ENCODE measurements at regions not wholly inside any gene's neighbourhood (a gene's known extent, or its start where the extent isn't known, plus 50 kb on each side); places are given as distances from the start of the nearest gene placed in this dataset.
"Not testable (repeated sequence)": the region's sequence is repeated elsewhere in the genome, so short reads cannot be mapped to it uniquely, and the experiment has no call there.

DNA sequence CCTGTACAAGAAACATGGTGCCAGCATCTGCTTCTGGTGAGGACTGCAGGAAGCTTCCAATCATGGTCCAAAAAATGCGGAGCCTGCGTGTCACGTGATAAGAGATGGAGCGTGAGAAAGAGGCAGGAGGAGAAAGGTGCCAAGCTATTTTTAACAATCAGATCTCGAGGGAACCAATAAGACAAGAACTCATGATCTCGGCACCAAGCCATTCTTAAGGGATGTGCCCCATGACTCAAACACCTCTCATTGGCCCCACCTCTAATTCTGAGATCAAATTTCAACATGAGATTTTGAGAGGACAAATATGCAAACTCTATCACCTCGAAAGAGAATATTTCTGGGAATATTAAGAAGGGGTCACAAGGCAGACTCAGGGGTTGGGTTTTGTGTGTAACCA, 107.2 kb downstream of the PYDC2 start:
- in situ Hi-C loops (cut with MboI; ENCODE audit: low pct_unique_long_range_greater_than_20kb, low sequenced_read_pairs, unreplicated experiment), result no loop called here

DNA sequence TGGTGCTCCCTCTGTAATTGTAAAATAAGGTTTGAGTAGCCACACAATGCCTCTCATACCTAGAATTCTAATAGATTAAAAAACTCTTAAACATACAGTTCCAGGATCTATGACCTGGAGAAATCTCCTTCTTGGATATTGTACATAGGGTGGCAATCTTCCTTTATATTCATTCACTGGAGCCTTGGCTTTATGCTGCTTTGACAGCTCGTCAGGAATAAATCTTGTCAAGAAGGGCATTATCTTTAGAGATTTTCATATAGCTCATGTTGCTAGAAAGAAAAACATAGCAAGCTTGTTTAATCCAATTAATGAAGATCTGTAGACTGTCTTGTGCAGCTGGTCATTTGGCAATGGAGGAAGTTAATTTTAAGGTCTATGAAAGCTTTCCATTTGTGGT, 131.1 kb downstream of the PYDC2 start:
- TF ChIP-seq, protein P1, sequence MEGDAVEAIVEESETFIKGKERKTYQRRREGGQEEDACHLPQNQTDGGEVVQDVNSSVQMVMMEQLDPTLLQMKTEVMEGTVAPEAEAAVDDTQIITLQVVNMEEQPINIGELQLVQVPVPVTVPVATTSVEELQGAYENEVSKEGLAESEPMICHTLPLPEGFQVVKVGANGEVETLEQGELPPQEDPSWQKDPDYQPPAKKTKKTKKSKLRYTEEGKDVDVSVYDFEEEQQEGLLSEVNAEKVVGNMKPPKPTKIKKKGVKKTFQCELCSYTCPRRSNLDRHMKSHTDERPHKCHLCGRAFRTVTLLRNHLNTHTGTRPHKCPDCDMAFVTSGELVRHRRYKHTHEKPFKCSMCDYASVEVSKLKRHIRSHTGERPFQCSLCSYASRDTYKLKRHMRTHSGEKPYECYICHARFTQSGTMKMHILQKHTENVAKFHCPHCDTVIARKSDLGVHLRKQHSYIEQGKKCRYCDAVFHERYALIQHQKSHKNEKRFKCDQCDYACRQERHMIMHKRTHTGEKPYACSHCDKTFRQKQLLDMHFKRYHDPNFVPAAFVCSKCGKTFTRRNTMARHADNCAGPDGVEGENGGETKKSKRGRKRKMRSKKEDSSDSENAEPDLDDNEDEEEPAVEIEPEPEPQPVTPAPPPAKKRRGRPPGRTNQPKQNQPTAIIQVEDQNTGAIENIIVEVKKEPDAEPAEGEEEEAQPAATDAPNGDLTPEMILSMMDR (IDR thresholded peaks at IDR 0.05; ENCODE audit: extremely low read depth, insufficient read depth, missing control alignments), result no peak
- DNase-seq (ENCODE audit: low spot score), result no peak
- in situ Hi-C loops (cut with MboI; ENCODE audit: low pct_unique_long_range_greater_than_20kb, low sequenced_read_pairs, unreplicated experiment), result no loop called here

More for the DNA sequence above, 107.2 kb downstream of the PYDC2 start:
- no peak for DNase-seq (ENCODE audit: low spot score)
- TF ChIP-seq, protein P1 (IDR thresholded peaks at IDR 0.05; ENCODE audit: extremely low read depth, insufficient read depth, missing control alignments), result no peak

DNA sequence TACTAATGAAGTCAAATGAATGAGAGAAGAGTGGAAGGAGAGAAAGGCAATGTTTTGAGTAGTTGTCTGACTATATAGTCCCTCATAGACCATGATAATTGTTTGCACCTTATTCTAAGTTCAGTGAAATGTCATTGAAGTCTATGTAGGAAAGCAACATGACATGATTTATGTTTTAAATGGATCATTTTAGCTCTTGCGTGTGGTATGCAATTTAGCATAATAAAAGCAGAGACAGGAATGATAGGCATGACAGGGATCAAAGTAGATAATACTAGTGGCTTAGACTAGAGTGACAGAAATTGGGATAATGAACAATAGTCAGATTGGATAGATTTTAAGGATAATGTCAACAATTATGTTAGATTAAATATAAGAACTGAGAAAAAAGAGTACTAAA, 132.5 kb downstream of the PYDC2 start:
- DNase-seq (ENCODE audit: low spot score), result no peak
- in situ Hi-C loops (cut with MboI; ENCODE audit: low pct_unique_long_range_greater_than_20kb, low sequenced_read_pairs, unreplicated experiment), result no loop called here
- TF ChIP-seq, protein P1 (IDR thresholded peaks at IDR 0.05; ENCODE audit: extremely low read depth, insufficient read depth, missing control alignments), result no peak

DNA sequence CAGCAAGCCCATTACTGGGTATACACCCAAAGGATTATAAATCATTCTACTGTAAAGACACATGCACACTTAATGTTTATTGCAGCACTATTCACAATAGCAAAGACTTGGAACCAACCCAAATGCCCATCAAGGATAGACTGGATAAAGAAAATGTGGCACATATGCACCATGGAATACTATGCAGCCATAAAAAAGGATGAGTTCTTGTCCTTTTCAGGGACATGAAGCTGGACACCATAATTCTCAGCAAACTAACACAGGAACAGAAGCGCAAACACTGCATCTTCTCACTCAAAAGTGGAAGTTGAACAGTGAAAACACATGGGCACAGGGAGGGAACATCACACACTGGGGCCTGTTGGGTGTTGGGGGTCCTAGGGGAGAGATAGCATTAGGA, 154.5 kb downstream of the PYDC2 start:
- in situ Hi-C loops (cut with MboI; ENCODE audit: low pct_unique_long_range_greater_than_20kb, low sequenced_read_pairs, unreplicated experiment); DNase-seq (ENCODE audit: low spot score): not testable (repeated sequence)

DNA sequence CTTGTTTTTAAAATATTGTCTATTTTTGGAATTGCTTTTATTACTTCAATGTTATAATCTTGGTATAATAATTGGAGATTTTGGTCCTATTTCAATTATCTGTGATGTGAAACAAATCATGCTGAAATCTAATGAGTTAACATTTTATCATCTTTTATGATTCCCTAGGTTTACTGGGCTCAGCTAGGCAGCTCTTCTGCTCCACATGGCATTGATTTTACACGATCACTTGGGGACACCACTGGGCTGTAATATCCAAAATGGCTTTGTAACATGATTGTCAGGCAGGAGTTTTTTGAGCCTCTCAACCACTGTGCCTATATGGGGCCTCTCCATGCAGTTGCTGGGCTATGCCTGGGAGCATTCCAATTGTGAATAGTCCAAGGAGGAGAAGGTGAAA, 163.3 kb downstream of the PYDC2 start:
- DNase-seq (ENCODE audit: low spot score), result no peak
- in situ Hi-C loops (cut with MboI; ENCODE audit: low pct_unique_long_range_greater_than_20kb, low sequenced_read_pairs, unreplicated experiment), result no loop called here
- TF ChIP-seq, protein P1 (IDR thresholded peaks at IDR 0.05; ENCODE audit: extremely low read depth, insufficient read depth, missing control alignments), result no peak

DNA sequence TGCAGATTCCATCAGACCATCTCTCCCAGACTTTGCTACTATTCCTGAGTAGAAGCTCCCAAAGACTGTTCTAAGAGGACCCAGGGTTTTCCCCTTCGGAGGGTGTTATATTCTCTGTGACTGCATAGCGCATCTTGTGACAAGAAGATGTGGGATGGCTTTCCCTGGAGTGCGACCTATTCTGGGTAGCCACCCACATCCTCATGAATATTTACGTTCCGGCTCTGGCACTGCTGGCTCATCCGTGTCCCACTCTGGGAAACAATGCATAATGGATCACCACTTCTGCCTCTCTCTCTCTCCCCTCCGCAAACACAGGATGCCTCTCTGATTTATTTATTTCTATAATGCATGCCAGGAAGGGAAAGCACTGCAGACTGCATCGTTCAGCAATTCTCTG, 166.1 kb downstream of the PYDC2 start:
- TF ChIP-seq, protein P1 (IDR thresholded peaks at IDR 0.05; ENCODE audit: extremely low read depth, insufficient read depth, missing control alignments), result no peak
- in situ Hi-C loops (cut with MboI; ENCODE audit: low pct_unique_long_range_greater_than_20kb, low sequenced_read_pairs, unreplicated experiment), result no loop called here
- no peak for DNase-seq (ENCODE audit: low spot score)

DNA sequence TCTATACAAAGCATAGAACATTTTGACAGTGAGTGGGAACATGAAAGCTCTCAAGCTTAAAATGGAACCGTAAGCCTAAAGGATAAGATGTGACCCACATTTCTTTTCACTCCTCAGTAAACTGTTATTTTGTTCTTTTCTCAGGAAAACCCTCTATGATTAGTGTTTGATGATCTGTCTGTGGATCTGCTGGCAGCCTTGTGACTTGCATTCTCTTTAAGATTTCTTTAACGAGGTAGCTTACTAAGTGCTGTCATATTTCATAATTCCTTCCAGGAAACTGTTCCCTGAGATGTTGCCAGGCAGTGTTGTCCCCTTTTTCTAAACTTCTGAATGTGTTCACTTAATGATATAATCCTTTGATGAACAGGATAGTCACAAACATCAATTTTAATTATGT, 167.6 kb downstream of the PYDC2 start:
- TF ChIP-seq, protein P1 (IDR thresholded peaks at IDR 0.05; ENCODE audit: extremely low read depth, insufficient read depth, missing control alignments), result no peak
- DNase-seq (ENCODE audit: low spot score), result no peak
- in situ Hi-C loops (cut with MboI; ENCODE audit: low pct_unique_long_range_greater_than_20kb, low sequenced_read_pairs, unreplicated experiment), result no loop called here
